ENCODE measurements at regions not wholly inside any gene's neighbourhood (a gene's known extent, or its start where the extent isn't known, plus 50 kb on each side); places are given as distances from the start of the nearest gene placed in this dataset.

- H3K27me3 ChIP-seq (ENCODE audit: low read depth) = peaks cover 6% of the 10 kb centered on the region
- no peak for TF ChIP-seq CTCF (IDR thresholded peaks at IDR 0.05; ENCODE audit: borderline replicate concordance)
- H3K4me3 ChIP-seq = no peak overlapping the region
- no peak overlapping the region for H3K27ac ChIP-seq (replicated peaks)
- H3K9me3 ChIP-seq (replicated peaks) = no peaks in the 10 kb centered on the region
- intact Hi-C loops (cut with micrococcal nuclease) = no loop called here
- H3K4me1 ChIP-seq = no peaks in the 10 kb centered on the region
- no peak for DNase-seq
- H3K36me3 ChIP-seq = no peaks in the 10 kb centered on the region
These were observed 534.3 kb upstream of the NRSN1 start for GRCh38 chr6:23591761-23592160.

GRCh38 chr6:23600118-23600517 lies 525.9 kb upstream of the NRSN1 start:
- no peaks in the 10 kb centered on the region for H3K27me3 ChIP-seq (ENCODE audit: low read depth)
- intact Hi-C loops (cut with micrococcal nuclease) = no loop called here
- no peak for DNase-seq
- no peaks in the 10 kb centered on the region for H3K4me1 ChIP-seq
- H3K36me3 ChIP-seq = no peaks in the 10 kb centered on the region
- H3K27ac ChIP-seq (replicated peaks) = no peak overlapping the region
- no peak overlapping the region for H3K4me3 ChIP-seq
- TF ChIP-seq CTCF (IDR thresholded peaks at IDR 0.05; ENCODE audit: borderline replicate concordance) = no peak
- H3K9me3 ChIP-seq (replicated peaks) = peaks cover 18% of the 10 kb centered on the region

- Histone ChIP-seq H3K4me3 (no peak overlapping the region), H3K27ac (replicated peaks) (no peak overlapping the region), H3K9me3 (replicated peaks) (peaks cover 29% of the 10 kb centered on the region), H3K27me3 (ENCODE audit: low read depth) (no peaks in the 10 kb centered on the region), H3K36me3 (no peaks in the 10 kb centered on the region), H3K4me1 (no peaks in the 10 kb centered on the region)
- TF ChIP-seq CTCF (IDR thresholded peaks at IDR 0.05; ENCODE audit: borderline replicate concordance) = no peak
- DNase-seq = no peak
- intact Hi-C loops (cut with micrococcal nuclease) = no loop called here
These were observed 524.1 kb upstream of the NRSN1 start for GRCh38 chr6:23601811-23602345.

GRCh38 chr6:23608931-23609435 lies 517.0 kb upstream of the NRSN1 start:
- DNase-seq = no peak
- no peaks in the 10 kb centered on the region for H3K27me3 ChIP-seq (ENCODE audit: low read depth)
- TF ChIP-seq CTCF (IDR thresholded peaks at IDR 0.05; ENCODE audit: borderline replicate concordance) = no peak
- H3K9me3 ChIP-seq (replicated peaks) = peaks cover 23% of the 10 kb centered on the region
- no peaks in the 10 kb centered on the region for H3K36me3 ChIP-seq
- intact Hi-C loops (cut with micrococcal nuclease) = no loop called here
- H3K27ac ChIP-seq (replicated peaks) = no peak overlapping the region
- H3K4me1 ChIP-seq = no peaks in the 10 kb centered on the region
- no peak overlapping the region for H3K4me3 ChIP-seq

GRCh38 chr6:23611776-23612381 lies 514.1 kb upstream of the NRSN1 start:
- Histone ChIP-seq H3K36me3 (no peaks in the 10 kb centered on the region), H3K4me3 (no peak overlapping the region), H3K27ac (replicated peaks) (no peak overlapping the region), H3K9me3 (replicated peaks) (no peaks in the 10 kb centered on the region), H3K4me1 (no peaks in the 10 kb centered on the region), H3K27me3 (ENCODE audit: low read depth) (no peaks in the 10 kb centered on the region)
- intact Hi-C loops (cut with micrococcal nuclease) = no loop called here
- no peak for DNase-seq
- TF ChIP-seq CTCF (IDR thresholded peaks at IDR 0.05; ENCODE audit: borderline replicate concordance) = no peak

Measured in left ventricle myocardium inferior (tissue), 1 donor.